SH-SY5Y (cell line): ENCODE measurements at regions not wholly inside any gene's neighbourhood (a gene's known extent, or its start where the extent isn't known, plus 50 kb on each side); places are given as distances from the start of the nearest gene placed in this dataset.

ENCODE experiments used
- GATA2 ChIP-seq: IDR thresholded peaks from 2 replicates; pipeline ENCODE4 v1.6.1; 2011; ENCODE audit warnings: mild to moderate bottlenecking, low read depth, low read length
- GATA3 ChIP-seq: IDR thresholded peaks from 2 replicates; pipeline ENCODE4 v1.6.1; 2011; ENCODE audit warnings: low read depth, mild to moderate bottlenecking, low read length, moderate library complexity

DNA sequence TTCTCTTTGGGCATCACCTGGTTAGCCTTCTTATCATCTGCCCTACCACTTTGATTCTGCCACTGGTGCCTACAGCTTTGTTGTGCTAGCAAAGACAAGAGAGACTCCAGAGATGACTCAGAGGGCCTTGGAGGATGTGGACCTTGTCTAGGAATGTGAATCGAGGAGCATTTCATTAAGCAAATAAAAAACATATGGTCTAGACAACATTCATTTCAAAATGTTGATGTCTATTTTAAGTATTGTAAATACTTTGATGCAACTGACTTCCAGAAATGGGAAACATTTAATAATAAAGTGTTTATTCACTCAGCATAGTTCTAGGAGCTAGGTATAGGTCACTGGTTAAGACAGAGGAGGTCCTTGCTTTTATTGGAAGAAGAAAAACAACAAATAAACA is 195.5 kb downstream of the CDCA7 start:
- TF ChIP-seq GATA2 (no peak), GATA3 (no peak)
